ENCODE measurements at regions not wholly inside any gene's neighbourhood (a gene's known extent, or its start where the extent isn't known, plus 50 kb on each side); places are given as distances from the start of the nearest gene placed in this dataset.
"Not testable (repeated sequence)": the region's sequence is repeated elsewhere in the genome, so short reads cannot be mapped to it uniquely, and the experiment has no call there.

DNA sequence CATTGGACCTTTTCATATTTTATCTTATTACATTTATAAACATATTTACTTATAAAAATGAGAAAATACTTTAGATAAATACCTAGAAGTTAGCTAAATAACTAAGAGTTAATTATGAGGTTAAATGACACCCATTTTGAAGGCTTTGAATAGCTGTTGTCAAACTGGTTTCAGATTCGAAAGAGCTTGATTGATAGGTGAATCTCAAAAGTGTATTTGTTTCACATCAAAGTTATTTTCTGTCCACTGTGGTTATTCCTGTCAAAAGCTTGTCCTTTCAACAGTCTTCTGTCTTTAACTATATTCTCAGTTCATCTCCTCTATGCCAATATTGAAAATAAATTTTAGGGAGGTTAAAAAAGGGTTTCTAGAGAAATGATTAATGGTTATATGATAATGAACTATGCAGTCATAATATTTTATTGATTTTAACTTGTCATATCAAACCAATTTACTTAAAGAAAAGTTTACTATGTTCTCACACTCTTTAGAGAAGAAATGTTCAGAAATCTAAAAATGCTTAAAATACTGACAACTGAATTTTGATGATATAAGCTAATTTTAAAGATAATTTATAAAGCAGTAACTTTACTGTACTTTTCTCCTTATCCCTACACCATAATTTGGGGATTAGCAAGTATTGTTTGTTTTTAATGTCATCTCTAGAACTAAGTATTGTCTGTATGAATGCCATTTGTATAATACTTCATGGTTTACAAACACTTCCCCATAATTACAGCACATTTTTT lies 72.0 kb upstream of the FOXP2 start (continued):
- TF ChIP-seq CTCF (IDR thresholded peaks at IDR 0.05; ENCODE audit: low read depth, low read length, missing input control): no peak

DNA sequence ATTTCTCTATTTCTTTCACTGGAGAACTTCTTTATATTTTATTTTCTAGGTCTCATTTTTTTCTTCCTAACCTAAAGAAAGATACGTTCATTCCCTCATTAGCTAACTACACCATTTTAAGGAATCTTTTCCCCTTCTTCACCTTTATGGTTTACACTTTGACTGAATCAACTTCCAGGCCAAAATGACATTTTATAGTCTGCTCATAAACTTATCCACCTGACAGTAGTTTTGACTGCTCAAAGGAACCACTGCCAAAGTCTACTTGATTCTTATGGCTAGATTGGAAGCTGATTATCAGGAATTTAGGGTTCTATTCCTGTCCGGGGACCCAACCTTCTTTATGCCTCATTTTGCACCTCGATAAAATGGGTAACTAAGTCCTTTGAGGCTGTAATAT lies 73.0 kb upstream of the FOXP2 start:
- Histone ChIP-seq H3K9me3 (ENCODE audit: control insufficient read depth in 4 of 4, low read length in 3 of 4) (no peaks in the 10 kb centered on the region), H3K4me3 (ENCODE audit: low read depth in 1 of 3, low read length in 3 of 3) (no peak overlapping the region), H3K27ac (ENCODE audit: low read depth in 1 of 2, low read length in 2 of 2) (no peak overlapping the region), H3K36me3 (ENCODE audit: control insufficient read depth in 4 of 4, insufficient read depth in 3 of 4, low read depth in 1 of 4, low read length in 3 of 4) (no peaks in the 10 kb centered on the region), H3K9ac (ENCODE audit: low read depth in 1 of 2, low read length in 2 of 2) (no peak overlapping the region), H3K4me1 (ENCODE audit: control insufficient read depth in 4 of 4, insufficient read depth in 4 of 4, low read length in 3 of 4) (no peaks in the 10 kb centered on the region), H3K27me3 (ENCODE audit: control insufficient read depth in 4 of 4, insufficient read depth in 4 of 4, low read length in 3 of 4) (no peaks in the 10 kb centered on the region)
- no peak for DNase-seq (ENCODE audit: low spot score)
- TF ChIP-seq ZBTB33 (IDR thresholded peaks at IDR 0.05) (no peak), RXRA (IDR thresholded peaks at IDR 0.05) (no peak), SP1 (IDR thresholded peaks at IDR 0.05) (no peak), RAD21 (IDR thresholded peaks at IDR 0.05) (no peak), YY1 (IDR thresholded peaks at IDR 0.05) (no peak), EGR1 (IDR thresholded peaks at IDR 0.05; ENCODE audit: low read depth in 2 of 2) (no peak), HNF4G (IDR thresholded peaks at IDR 0.05) (no peak)
- TF ChIP-seq, protein P1, sequence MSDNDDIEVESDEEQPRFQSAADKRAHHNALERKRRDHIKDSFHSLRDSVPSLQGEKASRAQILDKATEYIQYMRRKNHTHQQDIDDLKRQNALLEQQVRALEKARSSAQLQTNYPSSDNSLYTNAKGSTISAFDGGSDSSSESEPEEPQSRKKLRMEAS (IDR thresholded peaks at IDR 0.05): no peak
- 80% methylated on average over 3 of the region's 3 CpGs for WGBS

GRCh38 chr7:114334989-114335388 lies 79.6 kb upstream of the FOXP2 start:
- Histone ChIP-seq H3K4me1 (ENCODE audit: control insufficient read depth in 4 of 4, insufficient read depth in 4 of 4, low read length in 3 of 4) (no peaks in the 10 kb centered on the region), H3K9me3 (ENCODE audit: control insufficient read depth in 4 of 4, low read length in 3 of 4) (no peaks in the 10 kb centered on the region), H3K27me3 (ENCODE audit: control insufficient read depth in 4 of 4, insufficient read depth in 4 of 4, low read length in 3 of 4) (no peaks in the 10 kb centered on the region), H3K4me3 (ENCODE audit: low read depth in 1 of 3, low read length in 3 of 3) (no peak overlapping the region), H3K9ac (ENCODE audit: low read depth in 1 of 2, low read length in 2 of 2) (no peak overlapping the region), H3K27ac (ENCODE audit: low read depth in 1 of 2, low read length in 2 of 2) (no peak overlapping the region), H3K36me3 (ENCODE audit: control insufficient read depth in 4 of 4, insufficient read depth in 3 of 4, low read depth in 1 of 4, low read length in 3 of 4) (no peaks in the 10 kb centered on the region)
- DNase-seq (ENCODE audit: low spot score): no peak
- 59% methylated on average over 1 of the region's 1 CpG for WGBS
- TF ChIP-seq HNF4A (conservative IDR thresholded peaks at IDR 0.05) (no peak), YY1 (IDR thresholded peaks at IDR 0.05) (no peak), GABPA (IDR thresholded peaks at IDR 0.05 in 1 of 2, conservative IDR thresholded peaks at IDR 0.05 in 1 of 2) (no peak), RAD21 (IDR thresholded peaks at IDR 0.05) (no peak), FOXA1 (IDR thresholded peaks at IDR 0.05) (no peak), REST (IDR thresholded peaks at IDR 0.05) (no peak)
- TF ChIP-seq, protein P1 (IDR thresholded peaks at IDR 0.05): no peak

GRCh38 chr7:114329458-114329857 lies 85.2 kb upstream of the FOXP2 start:
- H3K36me3 ChIP-seq (ENCODE audit: control insufficient read depth in 4 of 4, insufficient read depth in 3 of 4, low read depth in 1 of 4, low read length in 3 of 4); H3K4me1 ChIP-seq (ENCODE audit: control insufficient read depth in 4 of 4, insufficient read depth in 4 of 4, low read length in 3 of 4): not testable (repeated sequence)
- 96% methylated on average over 10 of the region's 10 CpGs for WGBS

More at GRCh38 chr7:114329458-114329857, 85.2 kb upstream of the FOXP2 start:
- not testable (repeated sequence) for H3K27ac ChIP-seq (ENCODE audit: low read depth in 1 of 2, low read length in 2 of 2); H3K4me3 ChIP-seq (ENCODE audit: low read depth in 1 of 3, low read length in 3 of 3); H3K27me3 ChIP-seq (ENCODE audit: control insufficient read depth in 4 of 4, insufficient read depth in 4 of 4, low read length in 3 of 4); H3K9ac ChIP-seq (ENCODE audit: low read depth in 1 of 2, low read length in 2 of 2); H3K9me3 ChIP-seq (ENCODE audit: control insufficient read depth in 4 of 4, low read length in 3 of 4); DNase-seq (ENCODE audit: low spot score)

Measured in liver (tissue), 8 donors.